GM18517 (cell line): ENCODE measurements at regions not wholly inside any gene's neighbourhood (a gene's known extent, or its start where the extent isn't known, plus 50 kb on each side); places are given as distances from the start of the nearest gene placed in this dataset.
"Not testable (repeated sequence)": the region's sequence is repeated elsewhere in the genome, so short reads cannot be mapped to it uniquely, and the experiment has no call there.

Experiments
- ATAC-seq: cut with Tn5 transposase; IDR thresholded peaks from one replicate; pipeline ENCODE4 v1.9.1; 2021; ENCODE audit warnings: mild to moderate bottlenecking, moderate library complexity; ENCODE audit not compliant: unreplicated experiment

- no peak for ATAC-seq
Observed at GRCh38 chr5:109630093-109630492, 59.6 kb upstream of the MAN2A1 start.

- ATAC-seq: no peak
Observed at GRCh38 chr5:109628591-109628990, 61.1 kb upstream of the MAN2A1 start.

GRCh38 chr5:109621266-109621665 lies 68.5 kb upstream of the MAN2A1 start:
- not testable (repeated sequence) for ATAC-seq

DNA sequence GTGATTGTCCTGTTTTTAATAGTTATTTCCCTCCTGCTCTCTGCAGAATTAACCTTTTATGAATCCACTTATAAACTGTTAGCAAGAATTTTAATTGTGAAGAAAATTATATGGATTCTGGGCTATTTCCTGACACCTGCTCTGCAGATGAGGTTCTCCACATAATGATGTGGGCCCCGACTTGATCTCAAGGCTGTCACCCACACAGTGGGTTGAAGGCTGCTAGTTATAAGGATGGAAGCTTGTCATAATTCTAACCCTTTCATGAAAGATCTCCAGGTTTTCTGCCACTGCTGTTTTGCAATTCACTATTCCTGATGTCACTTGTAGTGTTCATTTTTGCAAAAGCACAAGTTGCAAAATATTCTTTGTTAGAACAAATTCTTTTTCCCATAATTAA lies 69.1 kb upstream of the MAN2A1 start:
- ATAC-seq: no peak

DNA sequence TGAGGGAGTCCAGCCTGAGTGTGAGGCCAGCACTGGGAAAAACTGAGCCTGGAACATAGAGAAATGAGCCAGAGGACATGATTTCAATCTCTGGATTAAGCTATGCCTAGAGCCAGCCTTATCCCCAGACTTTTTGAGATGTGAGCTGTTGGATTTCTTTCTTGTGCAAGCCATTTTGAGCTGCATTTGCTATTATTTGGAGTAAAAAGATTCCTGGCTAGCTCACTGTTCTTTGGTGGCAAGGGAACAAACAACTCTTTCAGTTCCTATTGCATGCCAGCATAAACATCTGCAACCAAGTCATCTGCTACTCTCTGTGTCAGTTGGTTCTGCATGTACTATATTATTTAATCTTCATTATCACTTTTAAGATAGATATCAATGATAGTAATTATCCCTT lies 70.1 kb upstream of the MAN2A1 start:
- ATAC-seq: no peak

GRCh38 chr5:109619021-109619460 lies 70.7 kb upstream of the MAN2A1 start:
- ATAC-seq: no peak

- ATAC-seq: no peak
Observed at GRCh38 chr5:109614981-109615380, 74.7 kb upstream of the MAN2A1 start.

DNA sequence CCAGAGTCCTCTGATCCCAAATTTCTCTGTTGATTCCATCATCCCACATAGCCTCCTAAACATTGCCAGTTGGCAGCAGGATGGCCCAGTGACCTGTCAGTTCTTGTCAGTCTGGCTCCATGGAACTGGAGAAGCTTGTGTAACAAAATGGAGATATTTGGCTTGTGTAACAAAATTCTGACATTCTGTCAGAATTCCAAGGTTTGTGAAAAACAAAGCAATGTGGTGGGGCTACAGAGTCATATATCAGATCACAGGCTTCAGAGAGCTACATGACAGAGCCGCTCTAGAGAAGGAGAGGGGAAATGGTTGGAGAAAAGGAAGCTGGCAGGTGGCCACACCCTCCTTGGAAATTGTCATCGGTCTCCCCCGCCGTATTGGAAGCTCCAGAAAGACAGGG lies 75.4 kb upstream of the MAN2A1 start:
- ATAC-seq: no peak

DNA sequence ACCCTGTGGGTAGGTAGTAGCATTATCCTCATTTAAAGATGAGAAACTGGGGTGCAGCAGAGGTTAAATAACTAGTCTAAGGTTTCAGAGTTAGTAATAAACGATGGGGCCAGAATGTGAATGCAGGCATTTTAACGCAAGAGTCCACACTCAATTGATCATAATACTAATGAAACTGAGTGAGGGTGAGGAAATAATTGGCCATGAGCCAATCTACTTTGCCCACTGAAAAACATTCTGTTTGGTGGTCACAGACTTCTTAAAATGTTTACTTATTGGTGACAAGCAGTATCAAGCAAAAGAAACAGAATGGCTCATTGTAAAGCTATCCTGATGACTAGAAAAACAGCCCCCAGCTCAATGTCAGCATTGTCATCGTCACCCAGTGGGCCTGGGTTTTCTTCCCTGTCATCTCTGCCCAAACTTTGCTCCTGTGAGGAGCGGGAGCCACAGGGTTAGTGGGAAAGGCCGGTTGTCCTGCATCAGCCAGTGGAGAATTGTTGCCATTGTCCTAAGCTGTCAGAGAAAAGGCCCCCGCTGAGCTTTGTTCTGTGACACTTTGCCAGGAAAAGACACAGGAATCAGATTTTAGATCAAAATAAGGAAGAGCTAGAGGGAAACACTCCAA lies 77.3 kb upstream of the MAN2A1 start:
- no peak for ATAC-seq

DNA sequence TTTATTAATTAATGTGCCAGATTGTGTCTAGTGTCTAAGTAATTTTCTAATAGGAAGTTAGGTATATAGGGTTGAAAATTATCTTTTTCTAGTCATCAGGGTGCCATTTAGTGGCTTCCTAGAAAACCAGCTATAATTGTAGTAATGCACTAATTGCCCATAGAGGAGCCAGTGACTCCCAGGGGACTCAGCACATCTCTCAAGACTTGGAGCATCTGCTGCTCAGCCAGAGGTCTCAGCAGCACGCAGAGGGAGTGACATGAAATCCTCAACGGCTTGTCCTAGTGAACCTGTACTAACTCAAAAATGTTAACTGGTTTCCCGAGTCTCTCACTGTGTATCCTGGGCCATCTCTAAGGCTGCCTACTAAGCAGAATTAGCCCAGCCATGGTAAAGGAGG lies 78.2 kb upstream of the MAN2A1 start:
- ATAC-seq: no peak

DNA sequence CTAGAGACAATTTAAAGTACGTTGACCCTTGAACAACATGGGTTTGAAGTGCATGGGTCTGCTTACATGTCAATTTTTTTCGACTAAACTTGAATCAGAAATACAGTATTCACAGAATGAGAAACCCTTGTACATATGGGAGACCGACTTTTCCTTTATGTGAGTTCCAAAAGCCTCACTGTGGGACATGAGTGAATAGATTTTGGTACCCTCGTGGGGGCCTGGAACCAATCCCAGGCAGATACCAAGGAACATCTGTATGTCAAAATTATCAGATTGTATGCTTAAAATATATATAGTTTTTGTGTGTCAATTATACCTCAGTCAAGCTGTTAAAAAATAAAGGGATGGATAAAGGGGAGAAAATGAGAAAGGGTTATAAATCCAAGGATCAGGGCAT lies 78.7 kb upstream of the MAN2A1 start:
- no peak for ATAC-seq

GRCh38 chr5:109610581-109610980 lies 79.1 kb upstream of the MAN2A1 start:
- ATAC-seq: no peak

DNA sequence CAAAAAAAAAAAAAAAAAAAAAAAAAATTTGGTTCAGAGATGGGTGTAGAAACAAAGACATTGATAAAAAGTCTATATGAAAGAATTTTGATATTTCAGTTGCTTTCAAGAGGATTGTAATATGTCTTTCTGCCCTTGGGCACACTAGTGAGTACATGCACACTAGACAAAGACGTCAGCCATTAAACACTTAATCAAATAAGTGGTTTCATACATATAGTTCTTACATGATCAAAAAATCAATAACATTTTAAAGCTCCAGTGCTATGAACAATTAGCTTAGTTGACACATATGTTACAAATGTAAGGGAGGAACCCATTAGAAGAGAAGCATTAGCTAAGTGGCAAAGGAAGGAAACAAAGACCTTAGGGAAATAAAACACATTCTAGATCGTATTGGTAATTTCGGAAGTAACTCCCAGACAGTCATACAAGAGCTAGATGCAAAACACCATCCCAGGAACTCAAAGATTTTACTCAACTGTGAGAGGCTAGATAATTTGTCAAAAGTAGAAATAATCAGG lies 84.5 kb upstream of the MAN2A1 start:
- no peak for ATAC-seq

DNA sequence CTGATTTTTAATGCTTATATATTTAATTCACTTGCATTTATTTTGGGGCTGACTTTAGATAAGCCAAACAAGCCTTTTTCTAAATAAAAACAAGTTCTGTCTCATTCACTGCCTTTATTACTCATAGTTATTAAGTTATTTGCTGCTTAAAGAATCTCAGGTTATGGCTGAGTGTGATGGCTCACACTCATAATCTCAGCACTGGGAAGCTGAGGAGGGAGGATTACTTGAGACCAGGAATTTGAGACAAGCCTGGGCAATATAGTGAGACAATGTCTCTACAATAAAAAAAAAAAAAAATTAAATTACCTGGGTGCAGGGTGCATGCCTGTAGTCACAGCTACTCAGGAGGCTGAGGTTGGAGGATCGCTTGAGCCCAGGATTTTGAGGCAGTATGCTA lies 85.0 kb upstream of the MAN2A1 start:
- no peak for ATAC-seq

DNA sequence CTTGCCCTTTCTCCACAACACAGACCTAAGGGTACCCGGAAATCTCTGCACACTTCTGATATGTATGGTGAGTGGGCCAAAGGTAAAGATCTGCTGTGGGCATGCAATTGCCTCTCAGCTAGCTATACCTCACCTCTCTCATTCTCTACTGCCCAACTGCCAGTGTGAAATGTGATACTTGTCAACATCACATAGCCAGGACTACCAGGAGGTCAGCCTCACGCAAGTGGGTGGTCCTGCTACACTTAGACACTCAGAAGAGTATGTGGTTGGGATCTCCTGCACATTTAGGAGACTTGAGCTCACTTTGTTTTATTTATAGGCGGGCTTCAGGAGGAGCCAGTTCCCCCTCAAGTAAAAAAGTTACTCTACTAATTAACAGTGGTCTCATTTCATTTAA lies 88.0 kb upstream of the MAN2A1 start:
- no peak for ATAC-seq

GRCh38 chr5:109597893-109598292 lies 91.8 kb upstream of the MAN2A1 start:
- ATAC-seq: no peak

GRCh38 chr5:109594217-109594616 lies 95.5 kb upstream of the MAN2A1 start:
- no peak for ATAC-seq

DNA sequence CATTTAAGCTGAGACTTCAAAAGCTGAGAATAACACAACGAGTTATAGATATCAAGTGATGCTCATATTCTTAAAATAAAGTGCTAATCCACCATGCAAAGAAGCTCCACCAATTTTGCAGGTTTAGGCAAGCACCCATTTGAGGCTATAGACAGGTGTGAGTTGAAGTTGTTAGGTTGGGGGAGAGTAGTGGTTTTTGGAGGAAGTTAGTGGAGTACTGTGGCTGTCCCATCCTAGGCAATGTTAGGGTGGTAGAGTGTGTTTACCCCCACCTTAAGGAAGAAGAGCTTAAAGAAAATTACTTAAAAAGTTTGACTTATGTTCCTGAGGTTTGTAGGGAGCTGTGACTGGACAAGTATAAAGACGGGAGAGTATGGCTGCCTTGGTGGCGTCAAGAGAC lies 98.9 kb upstream of the MAN2A1 start:
- no peak for ATAC-seq

GRCh38 chr5:109589986-109590385 lies 99.7 kb upstream of the MAN2A1 start:
- no peak for ATAC-seq

DNA sequence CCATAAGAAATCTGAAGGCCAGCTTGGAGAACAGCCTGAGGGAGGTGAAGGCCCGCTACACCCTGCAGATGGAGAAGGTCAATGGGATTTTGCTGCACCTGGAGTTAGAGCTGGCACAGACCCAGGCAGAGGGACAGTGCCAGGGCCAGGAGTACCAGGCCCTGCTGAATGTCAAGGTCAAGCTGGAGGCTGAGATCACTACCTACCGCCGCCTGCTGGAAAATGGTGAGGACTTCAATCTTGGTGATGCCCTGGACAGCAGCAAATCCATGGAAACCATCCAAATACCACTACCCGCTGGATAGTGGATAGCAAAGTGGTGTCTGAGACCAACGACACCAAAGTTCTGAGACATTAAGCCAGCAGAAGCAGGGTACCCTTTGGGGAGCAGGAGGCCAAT lies 100.5 kb upstream of the MAN2A1 start:
- ATAC-seq: no peak

GRCh38 chr5:109588281-109589035 lies 101.3 kb upstream of the MAN2A1 start:
- no peak for ATAC-seq

DNA sequence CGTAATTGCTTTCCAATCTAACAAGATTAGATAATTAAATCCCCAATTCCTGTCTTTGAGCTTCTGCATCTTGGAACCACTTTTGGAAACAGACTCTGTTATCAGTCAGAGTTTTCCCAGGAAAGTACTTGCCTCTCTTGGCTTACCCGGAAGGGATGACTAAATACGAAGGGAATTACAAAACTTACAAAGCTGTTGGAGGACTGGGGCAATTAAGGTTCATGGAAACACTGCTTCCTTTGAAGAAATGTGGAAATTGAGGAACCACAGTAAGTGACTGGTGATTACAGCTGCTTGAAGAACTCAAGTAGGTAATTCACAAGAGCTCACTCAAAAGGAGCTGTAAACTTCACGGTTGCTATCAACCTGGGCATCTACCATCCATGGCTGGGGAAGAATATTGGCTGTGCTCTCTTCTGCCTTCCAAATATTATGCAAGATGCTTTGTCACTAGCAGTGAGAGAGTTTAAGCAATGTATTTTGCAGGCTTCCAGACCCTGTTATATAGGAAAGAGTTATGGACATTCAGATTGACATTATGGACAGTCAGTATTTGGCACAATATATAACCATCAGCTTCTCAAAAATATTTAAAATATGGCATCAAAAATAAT lies 104.6 kb upstream of the MAN2A1 start:
- no peak for ATAC-seq
